ENCODE measurements at regions not wholly inside any gene's neighbourhood (a gene's known extent, or its start where the extent isn't known, plus 50 kb on each side); places are given as distances from the start of the nearest gene placed in this dataset.

DNA sequence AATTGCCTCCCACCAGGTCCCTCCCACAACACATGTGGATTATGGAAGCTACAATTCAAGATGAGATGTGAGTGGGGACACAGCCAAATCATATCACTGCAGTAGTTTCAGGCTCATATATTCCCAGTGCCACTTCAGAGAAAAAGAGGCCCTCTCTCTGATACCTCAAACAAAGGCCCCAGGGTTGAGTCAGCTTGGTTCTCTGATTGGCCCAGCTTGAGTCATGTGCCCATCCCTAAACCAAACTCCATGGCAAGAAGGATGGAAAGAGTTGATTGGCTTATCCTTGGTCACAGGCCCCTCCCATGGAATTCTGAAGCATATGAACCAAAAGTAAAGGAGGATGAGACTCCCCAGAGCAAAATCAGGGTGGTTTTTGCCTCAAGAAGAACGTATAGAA is 75.9 kb upstream of the IRX6 start:
- Mint-ChIP-seq H3K4me3 (no peak overlapping the region), H3K4me1 (no peaks in the 10 kb centered on the region), H3K9me3 (no peaks in the 10 kb centered on the region), H3K27ac (no peak overlapping the region), H3K27me3 (ENCODE audit: insufficient read depth) (peaks cover 2% of the 10 kb centered on the region), H3K36me3 (ENCODE audit: low read depth) (no peaks in the 10 kb centered on the region)
- Histone ChIP-seq H3K36me3 (ENCODE audit: control insufficient read depth, insufficient read depth, low read length) (no peaks in the 10 kb centered on the region), H3K4me3 (ENCODE audit: low read length) (no peak overlapping the region), H3K4me1 (ENCODE audit: control insufficient read depth, insufficient read depth, low read length) (no peaks in the 10 kb centered on the region), H3K9ac (ENCODE audit: extremely low read depth, low read length, poor library complexity, severe bottlenecking) (no peak overlapping the region), H3K9me3 (ENCODE audit: control insufficient read depth, low read length) (no peaks in the 10 kb centered on the region), H3K27me3 (ENCODE audit: control insufficient read depth, insufficient read depth, low read length, poor library complexity, severe bottlenecking) (peaks cover 4% of the 10 kb centered on the region), H3K27ac (ENCODE audit: low read depth, low read length) (no peak overlapping the region)
- DNase-seq: no peak
- no peak for TF ChIP-seq CTCF (conservative IDR thresholded peaks at IDR 0.05)
- 88 to 91% methylated on average over 1 of the region's 1 CpG for WGBS, 2 experiments (ENCODE audit: insufficient coverage in 1 of 2, insufficient read length in 1 of 2)

- no peak overlapping the region for H3K27ac Mint-ChIP-seq
- Histone ChIP-seq H3K36me3 (ENCODE audit: control insufficient read depth, insufficient read depth, low read length) (no peaks in the 10 kb centered on the region), H3K9ac (ENCODE audit: extremely low read depth, low read length, poor library complexity, severe bottlenecking) (no peak overlapping the region), H3K27me3 (ENCODE audit: control insufficient read depth, insufficient read depth, low read length, poor library complexity, severe bottlenecking) (peaks cover under 1% of the 10 kb centered on the region), H3K4me1 (ENCODE audit: control insufficient read depth, insufficient read depth, low read length) (no peaks in the 10 kb centered on the region), H3K4me3 (ENCODE audit: low read length) (no peak overlapping the region), H3K27ac (ENCODE audit: low read depth, low read length) (no peak overlapping the region), H3K9me3 (ENCODE audit: control insufficient read depth, low read length) (peaks cover under 1% of the 10 kb centered on the region)
- H3K4me1 Mint-ChIP-seq: no peaks in the 10 kb centered on the region
- peaks cover 4% of the 10 kb centered on the region for H3K27me3 Mint-ChIP-seq (ENCODE audit: insufficient read depth)
- no peak overlapping the region for H3K4me3 Mint-ChIP-seq
- no peaks in the 10 kb centered on the region for H3K36me3 Mint-ChIP-seq (ENCODE audit: low read depth)
- DNase-seq: no peak
- TF ChIP-seq CTCF (conservative IDR thresholded peaks at IDR 0.05): no peak
- WGBS, 2 experiments (ENCODE audit: insufficient coverage in 1 of 2, insufficient read length in 1 of 2): 81 to 96% methylated on average over 5 to 8 of the region's 8 CpGs
- no peaks in the 10 kb centered on the region for H3K9me3 Mint-ChIP-seq
These were observed 75.5 kb upstream of the IRX6 start for GRCh38 chr16:55248494-55248893.

DNA sequence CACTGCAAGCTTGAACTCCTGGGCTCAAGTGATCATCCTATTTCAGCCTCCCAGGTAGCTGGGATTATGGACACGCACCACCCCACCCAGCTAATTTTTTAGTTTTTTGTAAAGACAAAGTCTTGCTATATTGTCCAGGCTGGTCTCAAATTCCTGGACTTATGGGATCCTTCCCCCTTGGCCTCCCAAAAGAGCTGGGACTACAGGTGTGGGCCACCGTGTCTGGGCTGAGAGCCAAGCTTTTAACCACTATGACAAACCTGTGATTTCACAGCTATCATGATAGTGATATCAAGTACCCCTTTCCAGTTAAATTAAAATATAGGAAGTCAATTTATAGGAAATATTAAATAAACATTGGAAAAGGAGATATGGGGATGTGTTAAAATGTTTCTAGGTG is 74.6 kb upstream of the IRX6 start:
- no peak overlapping the region for H3K4me3 Mint-ChIP-seq
- no peak for DNase-seq
- TF ChIP-seq CTCF (conservative IDR thresholded peaks at IDR 0.05): no peak
- no peaks in the 10 kb centered on the region for H3K36me3 Mint-ChIP-seq (ENCODE audit: low read depth)
- Histone ChIP-seq H3K4me1 (ENCODE audit: control insufficient read depth, insufficient read depth, low read length) (no peaks in the 10 kb centered on the region), H3K4me3 (ENCODE audit: low read length) (no peak overlapping the region), H3K27me3 (ENCODE audit: control insufficient read depth, insufficient read depth, low read length, poor library complexity, severe bottlenecking) (no peaks in the 10 kb centered on the region), H3K9me3 (ENCODE audit: control insufficient read depth, low read length) (peaks cover 4% of the 10 kb centered on the region), H3K27ac (ENCODE audit: low read depth, low read length) (no peak overlapping the region), H3K9ac (ENCODE audit: extremely low read depth, low read length, poor library complexity, severe bottlenecking) (no peak overlapping the region), H3K36me3 (ENCODE audit: control insufficient read depth, insufficient read depth, low read length) (no peaks in the 10 kb centered on the region)
- peaks cover 1% of the 10 kb centered on the region for H3K9me3 Mint-ChIP-seq
- peaks cover 5% of the 10 kb centered on the region for H3K27me3 Mint-ChIP-seq (ENCODE audit: insufficient read depth)
- WGBS, 2 experiments (ENCODE audit: insufficient coverage in 1 of 2, insufficient read length in 1 of 2): 92% methylated on average over 2 of the region's 2 CpGs; no CpG with 5 or more reads in 1 of the 2 experiments
- no peaks in the 10 kb centered on the region for H3K4me1 Mint-ChIP-seq
- no peak overlapping the region for H3K27ac Mint-ChIP-seq
